Ishikawa (cell line): ENCODE measurements at regions not wholly inside any gene's neighbourhood (a gene's known extent, or its start where the extent isn't known, plus 50 kb on each side); places are given as distances from the start of the nearest gene placed in this dataset.

Experiments used
- CEBPB ChIP-seq: IDR thresholded peaks from 2 replicates; pipeline ENCODE4 v1.6.1; 2012
- CREB1 ChIP-seq: IDR thresholded peaks from 2 replicates; pipeline ENCODE4 v1.6.1; 2012; ENCODE audit warnings: low read depth
- EGR1 ChIP-seq: IDR thresholded peaks from 2 replicates; pipeline ENCODE4 v1.6.1; 2012
- EP300 ChIP-seq: IDR thresholded peaks from 2 replicates; pipeline ENCODE4 v1.6.1; 2012; ENCODE audit warnings: borderline replicate concordance
- FOXM1 ChIP-seq: IDR thresholded peaks from 2 replicates; pipeline ENCODE4 v1.6.1; 2012; ENCODE audit warnings: low read depth, borderline replicate concordance
- MAX ChIP-seq: IDR thresholded peaks from 2 replicates; pipeline ENCODE4 v1.6.1; 2012
- NFIC ChIP-seq: IDR thresholded peaks from 2 replicates; pipeline ENCODE4 v1.6.1; 2012
- RAD21 ChIP-seq: IDR thresholded peaks from 2 replicates; pipeline ENCODE4 v1.6.1; 2012; ENCODE audit warnings: low read depth
- REST ChIP-seq: IDR thresholded peaks from 2 replicates; pipeline ENCODE4 v1.6.1; 2012; ENCODE audit warnings: low read depth, mild to moderate bottlenecking
- TAF1 ChIP-seq: IDR thresholded peaks from 2 replicates; pipeline ENCODE4 v1.6.1; 2012; ENCODE audit warnings: low read depth, mild to moderate bottlenecking
- TCF12 ChIP-seq: IDR thresholded peaks from 2 replicates; pipeline ENCODE4 v1.6.1; 2012; ENCODE audit warnings: low read depth
- TEAD4 ChIP-seq: IDR thresholded peaks from 2 replicates; pipeline ENCODE4 v1.6.1; 2012
- USF1 ChIP-seq: IDR thresholded peaks from 2 replicates; pipeline ENCODE4 v1.6.1; 2012
- YY1 ChIP-seq: IDR thresholded peaks from 2 replicates; pipeline ENCODE4 v1.6.1; 2012; ENCODE audit warnings: low read depth
- ZBTB7A ChIP-seq: IDR thresholded peaks from 2 replicates; pipeline ENCODE4 v1.6.1; 2012; ENCODE audit warnings: low read depth

- no peak for TF ChIP-seq TCF12
- no peak for TF ChIP-seq FOXM1
- TF ChIP-seq YY1: no peak
- TF ChIP-seq NFIC: no peak
- no peak for TF ChIP-seq USF1
- TF ChIP-seq TAF1: no peak
- TF ChIP-seq EGR1: no peak
- no peak for TF ChIP-seq EP300
- TF ChIP-seq ZBTB7A: no peak
- TF ChIP-seq TEAD4: no peak
- TF ChIP-seq MAX: no peak
- TF ChIP-seq CEBPB: no peak
- no peak for TF ChIP-seq RAD21
Observed at GRCh38 chr22:34620832-34621231, 445.1 kb upstream of the ISX start.

- no peak for TF ChIP-seq NFIC
- TF ChIP-seq EP300: no peak
- no peak for TF ChIP-seq REST
- TF ChIP-seq ZBTB7A: no peak
- no peak for TF ChIP-seq MAX
- TF ChIP-seq TEAD4: no peak
- no peak for TF ChIP-seq USF1
- TF ChIP-seq FOXM1: no peak
- TF ChIP-seq CREB1: no peak
- TF ChIP-seq TCF12: no peak
Observed at GRCh38 chr22:34622602-34623001, 443.4 kb upstream of the ISX start.

- TF ChIP-seq TCF12 (no peak), USF1 (no peak), YY1 (no peak), TAF1 (no peak), REST (no peak), TEAD4 (no peak), CEBPB (no peak), ZBTB7A (no peak), MAX (no peak), CREB1 (no peak), EGR1 (no peak), FOXM1 (no peak), NFIC (no peak), RAD21 (no peak), EP300 (no peak)
Observed at GRCh38 chr22:34623580-34623979, 442.4 kb upstream of the ISX start.

- TF ChIP-seq YY1: no peak
- no peak for TF ChIP-seq MAX
- TF ChIP-seq REST: no peak
- no peak for TF ChIP-seq FOXM1
- no peak for TF ChIP-seq NFIC
- no peak for TF ChIP-seq ZBTB7A
- TF ChIP-seq TAF1: no peak
- no peak for TF ChIP-seq CEBPB
Observed at GRCh38 chr22:34638128-34638527, 427.8 kb upstream of the ISX start.
